ENCODE measurements at regions not wholly inside any gene's neighbourhood (a gene's known extent, or its start where the extent isn't known, plus 50 kb on each side); places are given as distances from the start of the nearest gene placed in this dataset.

DNA sequence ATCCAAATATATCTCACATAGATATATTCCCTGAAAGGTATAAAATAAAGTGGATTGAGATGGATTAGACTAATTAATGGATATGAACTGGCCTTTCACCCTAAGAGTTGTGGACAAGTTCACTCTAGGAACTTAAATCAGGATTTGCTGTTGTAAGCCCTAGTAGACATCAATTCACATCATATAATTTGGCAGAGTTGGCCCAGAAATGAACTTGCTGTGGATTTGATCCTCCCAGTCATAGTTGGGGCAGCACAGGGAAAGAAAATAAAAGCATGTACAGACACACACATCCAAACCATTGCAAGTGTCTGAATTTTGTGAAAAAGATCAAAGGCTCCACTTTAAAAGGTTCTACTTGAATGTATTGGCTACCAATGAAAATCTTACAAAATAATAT, 734.7 kb upstream of the NR2F2 start:
- DNase-seq = no peak

- no peak for DNase-seq
Observed at GRCh38 chr15:95596496-95596895, 734.0 kb upstream of the NR2F2 start.

- no peak for DNase-seq
Observed at GRCh38 chr15:95598251-95598855, 732.1 kb upstream of the NR2F2 start.

DNA sequence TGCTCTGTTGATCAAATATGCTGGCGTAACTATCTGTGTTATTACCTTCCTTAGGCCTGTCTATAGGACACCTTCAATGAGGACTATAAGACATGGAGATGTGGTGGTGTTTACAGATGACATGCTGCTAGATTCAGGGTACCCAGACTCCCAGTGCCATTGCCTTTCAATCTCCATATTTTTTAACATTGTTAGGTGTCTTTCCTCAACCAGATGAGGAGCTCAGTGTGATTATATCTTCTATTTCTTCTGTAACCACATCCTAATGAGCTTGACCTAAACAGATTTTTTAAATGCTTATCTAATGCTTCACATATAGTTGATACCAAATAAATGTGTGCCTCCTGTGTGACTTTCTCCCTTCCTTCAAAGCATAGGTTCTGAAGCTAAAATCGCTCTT, 730.1 kb upstream of the NR2F2 start:
- DNase-seq = no peak

DNA sequence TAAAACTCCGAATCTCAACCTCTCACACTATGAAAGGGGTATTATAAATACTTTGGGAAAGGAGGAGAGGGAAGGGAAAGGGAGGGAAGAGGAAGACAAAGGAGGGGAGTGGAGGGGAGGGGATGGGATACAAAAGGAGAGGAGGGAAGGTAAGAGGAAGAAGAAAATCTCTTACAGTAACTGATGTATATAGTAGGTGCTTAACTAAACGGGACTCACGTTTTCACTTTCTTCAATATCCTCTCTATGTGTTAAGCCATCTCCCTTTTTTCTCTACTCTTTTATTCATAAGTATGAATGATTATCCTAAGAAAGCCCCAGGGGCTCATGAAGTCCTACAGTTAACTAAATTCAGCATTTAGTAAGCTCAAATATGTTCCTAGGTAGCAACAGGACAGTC, 729.6 kb upstream of the NR2F2 start:
- DNase-seq = no peak

DNA sequence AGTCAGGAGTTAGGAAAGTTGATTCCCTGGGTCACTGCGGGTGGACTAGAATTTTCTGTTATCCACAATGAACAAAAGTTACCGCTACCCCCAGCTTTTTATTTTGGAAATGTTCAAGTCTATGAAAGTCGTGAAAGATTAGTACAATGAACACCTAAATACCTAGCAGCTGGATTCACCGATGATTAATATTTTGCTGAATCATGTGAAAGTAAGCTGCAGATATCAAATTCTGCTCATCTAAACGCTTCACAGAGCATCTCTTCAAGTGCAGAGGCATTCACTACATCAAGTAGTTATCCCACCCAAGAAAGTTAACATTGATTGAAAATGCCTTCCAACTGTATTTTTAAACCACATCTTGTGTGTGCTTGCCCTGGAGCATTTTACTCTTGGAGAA, 729.0 kb upstream of the NR2F2 start:
- no peak for DNase-seq

- DNase-seq = no peak
Observed at GRCh38 chr15:95603802-95604201, 726.7 kb upstream of the NR2F2 start.

DNA sequence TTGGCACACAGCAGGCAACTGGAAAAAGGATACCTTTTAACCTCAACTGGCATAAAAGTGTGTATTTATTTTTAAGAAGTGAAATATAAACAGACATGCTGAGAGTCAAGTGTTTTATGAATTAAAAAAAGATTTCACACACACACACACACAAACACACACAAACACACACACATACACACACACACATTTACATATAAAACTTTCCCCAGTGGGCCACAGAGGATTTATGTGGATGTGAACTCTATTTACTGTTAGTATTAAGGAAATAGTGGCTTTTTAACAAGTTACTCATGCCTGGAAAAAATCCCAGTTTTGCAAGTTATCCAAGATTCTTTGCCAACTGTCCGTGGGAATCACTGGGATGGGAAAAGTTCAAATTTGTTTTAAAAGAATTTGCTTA, 725.9 kb upstream of the NR2F2 start:
- no peak for DNase-seq

DNA sequence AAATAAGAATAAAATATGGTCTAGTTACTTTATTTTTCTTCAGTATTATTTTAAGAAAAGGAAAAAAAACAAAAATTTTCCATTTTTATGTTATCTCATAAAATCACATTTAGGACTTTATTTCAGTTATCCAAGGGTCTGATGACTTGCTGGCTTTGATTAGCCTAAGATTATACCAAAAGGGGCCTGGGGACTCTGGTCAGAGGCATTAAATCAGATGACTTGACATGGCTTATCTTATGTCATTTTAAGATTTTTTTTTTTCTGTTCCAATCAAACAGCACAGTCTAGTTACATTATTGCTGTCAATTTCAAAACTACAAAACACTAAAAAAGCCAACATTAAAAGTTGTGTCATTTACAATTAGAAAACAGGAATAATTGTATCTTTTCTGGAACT, 725.4 kb upstream of the NR2F2 start:
- no peak for DNase-seq

- no peak for DNase-seq
Observed at GRCh38 chr15:95606551-95606950, 723.9 kb upstream of the NR2F2 start.

DNA sequence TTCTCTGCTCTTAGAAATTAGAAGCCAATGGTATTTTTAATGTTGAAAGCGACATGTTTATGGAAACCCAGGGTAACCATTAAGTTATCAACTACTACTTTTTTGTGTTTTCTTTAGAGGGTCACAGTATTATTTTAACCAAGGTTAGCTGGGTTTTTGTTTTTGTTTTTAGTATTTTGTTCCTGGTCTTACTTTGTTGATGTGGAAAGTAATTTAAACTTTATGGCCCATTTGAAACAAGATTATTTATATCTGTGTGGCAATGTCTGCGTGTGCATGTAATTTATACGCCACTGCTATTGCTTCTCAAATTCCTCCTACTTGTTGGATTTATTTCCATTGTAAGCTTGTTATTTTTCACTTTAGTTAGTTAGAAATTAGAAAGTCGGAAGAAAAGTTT, 722.1 kb upstream of the NR2F2 start:
- no peak for DNase-seq

DNA sequence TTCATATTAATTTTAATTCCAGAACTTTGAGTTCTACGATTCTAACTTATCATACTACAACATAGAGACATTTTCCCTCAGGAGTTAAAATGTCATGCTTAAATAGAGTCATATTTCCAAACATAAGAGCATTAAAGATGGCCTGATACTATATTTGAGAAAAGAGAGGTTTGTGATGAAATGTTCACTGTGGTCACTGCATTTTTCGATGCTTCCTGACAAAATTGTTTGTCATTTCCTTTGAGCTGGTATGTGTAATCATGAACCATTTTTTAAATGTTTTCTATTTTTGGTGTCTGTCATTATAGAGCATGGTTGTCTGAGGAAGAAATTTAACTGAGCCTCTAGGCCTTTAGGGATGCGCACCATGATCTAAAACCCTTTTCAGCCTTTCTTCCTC, 721.4 kb upstream of the NR2F2 start:
- DNase-seq = no peak

DNA sequence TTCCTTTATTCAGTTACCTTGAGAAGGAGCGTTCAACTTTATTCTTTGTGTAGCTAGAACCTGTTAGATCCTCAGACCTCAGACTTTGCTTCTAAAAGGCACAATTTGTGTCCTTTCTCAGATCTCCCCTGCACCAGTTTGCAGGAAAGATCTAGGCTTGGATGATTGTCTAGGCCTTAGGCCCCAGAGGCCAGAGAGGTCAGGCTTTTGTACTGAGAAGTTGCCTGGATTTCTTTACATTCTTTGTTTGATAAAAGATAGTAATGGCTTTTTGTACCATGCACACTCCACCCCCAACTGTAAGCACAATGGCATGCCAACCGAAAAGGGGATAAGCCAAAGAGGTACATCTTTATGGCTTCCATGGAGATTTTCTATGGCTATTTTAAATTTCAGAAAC, 719.6 kb upstream of the NR2F2 start:
- no peak for DNase-seq

- no peak for DNase-seq
Observed at GRCh38 chr15:95615436-95615835, 715.1 kb upstream of the NR2F2 start.

GRCh38 chr15:95616306-95616705, 714.2 kb upstream of the NR2F2 start:
- no peak for DNase-seq

GRCh38 chr15:95620934-95621579, 709.4 kb upstream of the NR2F2 start:
- no peak for DNase-seq

DNA sequence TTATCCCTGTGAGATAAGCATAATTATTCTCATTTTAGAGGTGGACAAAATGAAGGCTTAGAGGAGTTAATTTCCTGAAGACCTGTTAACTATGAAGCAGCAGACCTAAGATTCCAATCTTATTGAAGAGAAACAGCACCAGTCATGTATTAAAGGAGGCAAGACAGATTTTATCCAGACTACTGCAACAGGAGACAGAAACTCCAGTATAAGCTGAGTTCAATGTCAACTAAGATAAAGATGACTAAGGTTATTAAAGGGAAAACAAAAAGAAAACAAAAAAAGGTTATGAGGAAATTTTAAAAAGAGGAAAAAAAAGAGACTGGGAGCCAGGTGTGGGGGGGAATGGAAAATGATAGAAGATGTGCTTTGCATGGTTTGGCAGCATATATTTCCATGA, 707.7 kb upstream of the NR2F2 start:
- DNase-seq = no peak

DNA sequence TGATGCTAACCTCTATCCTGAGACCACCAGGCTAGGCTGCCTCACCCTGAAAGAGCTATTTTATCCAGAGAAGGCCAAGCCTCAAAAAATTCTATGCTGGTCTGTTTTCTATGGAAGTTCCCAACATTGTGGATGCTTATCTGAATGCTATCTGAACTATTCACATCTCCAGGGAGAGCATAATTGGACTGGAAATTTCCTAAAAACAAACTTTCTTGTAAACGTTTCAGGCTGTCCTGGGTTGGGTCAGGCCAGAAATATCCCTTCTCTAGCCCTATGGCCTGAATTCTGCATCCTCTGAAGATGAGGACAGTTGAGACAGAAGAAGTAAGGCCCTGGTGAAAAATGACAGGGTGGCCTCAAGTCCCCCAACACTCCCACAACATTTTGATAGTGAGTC, 706.4 kb upstream of the NR2F2 start:
- no peak for DNase-seq

- DNase-seq = no peak
Observed at GRCh38 chr15:95624616-95625361, 705.7 kb upstream of the NR2F2 start.

DNA sequence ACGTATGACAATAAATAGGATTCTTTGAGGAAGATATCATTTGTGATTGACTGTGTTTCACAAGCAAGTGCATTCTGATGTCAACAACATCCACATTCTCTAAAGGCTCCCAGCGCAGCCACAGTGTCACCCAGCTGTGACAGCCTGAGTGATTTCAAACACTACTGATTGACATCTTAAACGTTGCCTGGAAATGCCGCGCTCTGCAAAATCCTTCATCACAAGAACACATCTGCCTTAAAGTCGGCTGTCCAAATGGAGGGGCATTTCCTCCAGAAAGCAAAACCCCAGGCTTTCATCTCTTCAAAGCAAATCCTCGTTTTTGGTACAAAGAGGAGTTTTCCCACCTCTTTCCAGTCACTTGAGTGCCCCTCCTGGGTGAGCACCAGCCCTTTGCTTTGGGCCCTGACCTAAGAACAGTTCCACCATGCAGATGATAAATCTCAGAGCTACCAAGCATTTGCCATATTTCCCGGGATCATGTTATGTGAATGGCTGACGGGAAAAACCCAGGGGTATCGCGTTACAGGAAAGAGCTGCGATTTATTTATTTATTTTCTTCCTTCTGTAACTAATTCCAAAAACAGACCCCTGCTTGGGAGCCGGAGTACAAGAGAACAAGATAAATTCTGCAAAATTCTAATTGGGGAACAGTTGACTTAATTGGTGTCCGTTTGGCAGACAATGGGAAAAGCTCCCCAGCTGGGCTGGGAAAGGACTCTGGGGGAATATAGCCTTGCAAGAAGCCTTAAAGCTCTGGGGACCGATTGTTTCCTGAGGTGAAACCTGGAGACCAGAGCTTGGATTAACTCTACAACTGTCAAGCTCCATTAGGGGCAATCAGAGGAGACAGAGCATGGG, 703.8 kb upstream of the NR2F2 start:
- no peak for DNase-seq

- DNase-seq = no peak
Observed at GRCh38 chr15:95629503-95630168, 700.9 kb upstream of the NR2F2 start.

- no peak for DNase-seq
Observed at GRCh38 chr15:95630683-95631082, 699.8 kb upstream of the NR2F2 start.

DNA sequence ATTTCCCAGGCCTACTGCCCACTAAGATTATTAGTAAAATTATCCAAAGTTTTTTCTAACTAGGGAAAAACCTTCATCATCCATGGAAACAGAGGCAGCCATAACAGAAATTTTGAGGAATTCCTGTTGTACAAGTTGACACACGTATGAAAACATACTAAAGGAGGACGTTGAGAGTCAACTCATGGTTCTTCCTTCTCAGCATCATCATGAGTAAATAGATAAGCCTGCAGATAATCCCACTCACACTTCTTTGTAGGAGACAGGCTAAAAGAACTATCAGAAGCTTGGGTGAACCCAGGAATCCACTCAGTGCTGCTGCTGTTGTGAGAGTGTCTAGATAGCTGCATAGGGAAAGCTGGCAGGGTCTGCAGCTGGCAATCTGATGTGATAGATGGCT, 694.8 kb upstream of the NR2F2 start:
- no peak for DNase-seq

Data from stimulated activated CD4-positive, alpha-beta T cell treated with anti-CD3 and anti-CD28 coated beads, Interleukin-4, amount 100 ng/mL, for 1 hour (primary cell).